ENCODE measurements at regions not wholly inside any gene's neighbourhood (a gene's known extent, or its start where the extent isn't known, plus 50 kb on each side); places are given as distances from the start of the nearest gene placed in this dataset.

- no peak overlapping the region for H3K27ac ChIP-seq
- TF ChIP-seq CTCF (IDR thresholded peaks at IDR 0.05) (no peak), ZFX (IDR thresholded peaks at IDR 0.05; ENCODE audit: borderline replicate concordance) (no peak)
Measured at GRCh38 chr6:133173276-133173675, 67.9 kb upstream of the EYA4 start.

- no peak overlapping the region for H3K27ac ChIP-seq
- TF ChIP-seq CTCF (IDR thresholded peaks at IDR 0.05) (no peak), ZFX (IDR thresholded peaks at IDR 0.05; ENCODE audit: borderline replicate concordance) (no peak)
Measured at GRCh38 chr6:133179481-133179880, 61.7 kb upstream of the EYA4 start.

DNA sequence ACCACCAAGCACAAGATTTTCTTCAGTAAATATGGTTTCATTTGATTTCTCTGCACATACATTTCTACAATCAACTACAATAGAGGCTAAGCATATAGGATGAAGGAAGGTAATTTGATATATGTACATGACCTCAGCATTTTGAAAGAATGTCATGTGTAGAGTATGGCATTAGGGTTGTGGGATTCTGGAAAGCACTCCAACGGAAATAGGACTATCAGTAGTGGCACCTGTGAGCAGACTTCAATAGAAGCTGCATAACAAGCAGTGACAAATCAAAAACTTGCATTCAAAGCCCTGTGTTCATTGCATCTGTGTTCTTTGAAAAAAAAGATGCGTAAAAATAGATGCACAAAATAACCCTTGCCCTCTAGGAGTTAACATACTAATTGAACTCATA, 57.5 kb upstream of the EYA4 start:
- no peak overlapping the region for H3K27ac ChIP-seq
- TF ChIP-seq ZFX (IDR thresholded peaks at IDR 0.05; ENCODE audit: borderline replicate concordance) = no peak
- TF ChIP-seq CTCF (IDR thresholded peaks at IDR 0.05) = no peak

DNA sequence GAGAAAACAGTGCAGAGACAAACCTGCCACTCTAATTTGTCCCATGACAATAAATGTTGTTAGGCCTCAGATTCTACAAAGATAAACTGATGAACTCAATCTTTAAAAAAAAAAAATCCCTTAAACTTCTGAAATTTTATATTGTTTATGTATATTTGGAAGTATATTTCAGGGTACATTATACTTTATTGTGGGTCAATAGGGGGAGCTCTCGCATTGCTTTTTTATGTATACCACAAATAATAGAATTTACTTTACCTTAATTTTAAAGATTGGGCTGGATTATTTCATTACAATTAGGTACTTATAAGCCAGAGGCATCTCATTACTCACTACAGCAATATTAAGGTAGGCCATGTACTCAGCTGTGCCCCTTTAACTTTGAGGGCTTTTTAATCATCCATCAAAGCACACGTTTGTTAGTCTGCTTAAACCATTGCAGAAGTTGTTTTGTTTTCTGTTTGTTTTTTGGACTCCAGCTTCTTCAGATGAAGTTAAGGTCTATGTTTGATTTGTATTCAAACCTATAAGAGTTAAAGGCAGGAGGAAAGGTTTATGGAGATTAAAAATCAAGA, 56.3 kb upstream of the EYA4 start:
- TF ChIP-seq ZFX (IDR thresholded peaks at IDR 0.05; ENCODE audit: borderline replicate concordance) = no peak
- peak; percentile 80 for TF ChIP-seq CTCF (IDR thresholded peaks at IDR 0.05)
- no peak overlapping the region for H3K27ac ChIP-seq

- TF ChIP-seq CTCF (IDR thresholded peaks at IDR 0.05) = no peak
- no peak for TF ChIP-seq ZFX (IDR thresholded peaks at IDR 0.05; ENCODE audit: borderline replicate concordance)
- H3K27ac ChIP-seq = no peak overlapping the region
Measured at GRCh38 chr6:133185731-133186130, 55.4 kb upstream of the EYA4 start.

- TF ChIP-seq ZFX (IDR thresholded peaks at IDR 0.05; ENCODE audit: borderline replicate concordance) (no peak), CTCF (IDR thresholded peaks at IDR 0.05) (no peak)
- H3K27ac ChIP-seq = no peak overlapping the region
Measured at GRCh38 chr6:133187114-133187513, 54.0 kb upstream of the EYA4 start.

- no peak for TF ChIP-seq CTCF (IDR thresholded peaks at IDR 0.05)
- no peak for TF ChIP-seq ZFX (IDR thresholded peaks at IDR 0.05; ENCODE audit: borderline replicate concordance)
- H3K27ac ChIP-seq = no peak overlapping the region
Measured at GRCh38 chr6:133187657-133188453, 53.3 kb upstream of the EYA4 start.

Data from 22Rv1 (cell line).